ENCODE measurements at regions not wholly inside any gene's neighbourhood (a gene's known extent, or its start where the extent isn't known, plus 50 kb on each side); places are given as distances from the start of the nearest gene placed in this dataset.

DNA sequence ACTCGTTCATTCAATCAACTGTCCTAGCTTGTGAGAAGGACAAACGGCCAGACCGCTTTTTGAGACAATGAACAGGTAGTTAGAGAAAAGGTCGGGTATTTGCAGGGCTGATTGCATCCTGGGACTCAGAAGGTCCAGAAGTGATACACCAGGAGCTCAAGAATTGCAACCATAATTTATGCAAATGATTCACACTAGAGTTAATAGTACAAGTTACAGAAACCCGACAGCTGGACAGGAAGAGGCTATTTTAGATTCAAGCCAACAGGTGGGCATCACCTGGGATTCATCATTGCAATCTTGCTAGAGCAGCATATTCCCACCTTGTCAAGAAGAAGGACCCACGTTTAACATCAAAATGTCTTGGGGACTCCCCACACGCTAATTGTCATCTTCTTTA is 83.5 kb downstream of the TNFAIP3 start:
- TF ChIP-seq SMC3 (conservative IDR thresholded peaks at IDR 0.05; ENCODE audit: poor library complexity) (no peak), MXI1 (conservative IDR thresholded peaks at IDR 0.05; ENCODE audit: poor library complexity, severe bottlenecking) (no peak), EP300 (conservative IDR thresholded peaks at IDR 0.05; ENCODE audit: poor library complexity, severe bottlenecking) (no peak), CTCF (IDR thresholded peaks at IDR 0.05; ENCODE audit: poor library complexity, severe bottlenecking) (no peak), TAF1 (IDR thresholded peaks at IDR 0.05; ENCODE audit: low read depth) (no peak), EZH2 (IDR thresholded peaks at IDR 0.05; ENCODE audit: borderline replicate concordance, insufficient read depth, low read length, poor library complexity, severe bottlenecking) (no peak), POLR2AphosphoS5 (IDR thresholded peaks at IDR 0.05) (no peak), RAD21 (conservative IDR thresholded peaks at IDR 0.05) (no peak)
- TF ChIP-seq, protein P1, sequence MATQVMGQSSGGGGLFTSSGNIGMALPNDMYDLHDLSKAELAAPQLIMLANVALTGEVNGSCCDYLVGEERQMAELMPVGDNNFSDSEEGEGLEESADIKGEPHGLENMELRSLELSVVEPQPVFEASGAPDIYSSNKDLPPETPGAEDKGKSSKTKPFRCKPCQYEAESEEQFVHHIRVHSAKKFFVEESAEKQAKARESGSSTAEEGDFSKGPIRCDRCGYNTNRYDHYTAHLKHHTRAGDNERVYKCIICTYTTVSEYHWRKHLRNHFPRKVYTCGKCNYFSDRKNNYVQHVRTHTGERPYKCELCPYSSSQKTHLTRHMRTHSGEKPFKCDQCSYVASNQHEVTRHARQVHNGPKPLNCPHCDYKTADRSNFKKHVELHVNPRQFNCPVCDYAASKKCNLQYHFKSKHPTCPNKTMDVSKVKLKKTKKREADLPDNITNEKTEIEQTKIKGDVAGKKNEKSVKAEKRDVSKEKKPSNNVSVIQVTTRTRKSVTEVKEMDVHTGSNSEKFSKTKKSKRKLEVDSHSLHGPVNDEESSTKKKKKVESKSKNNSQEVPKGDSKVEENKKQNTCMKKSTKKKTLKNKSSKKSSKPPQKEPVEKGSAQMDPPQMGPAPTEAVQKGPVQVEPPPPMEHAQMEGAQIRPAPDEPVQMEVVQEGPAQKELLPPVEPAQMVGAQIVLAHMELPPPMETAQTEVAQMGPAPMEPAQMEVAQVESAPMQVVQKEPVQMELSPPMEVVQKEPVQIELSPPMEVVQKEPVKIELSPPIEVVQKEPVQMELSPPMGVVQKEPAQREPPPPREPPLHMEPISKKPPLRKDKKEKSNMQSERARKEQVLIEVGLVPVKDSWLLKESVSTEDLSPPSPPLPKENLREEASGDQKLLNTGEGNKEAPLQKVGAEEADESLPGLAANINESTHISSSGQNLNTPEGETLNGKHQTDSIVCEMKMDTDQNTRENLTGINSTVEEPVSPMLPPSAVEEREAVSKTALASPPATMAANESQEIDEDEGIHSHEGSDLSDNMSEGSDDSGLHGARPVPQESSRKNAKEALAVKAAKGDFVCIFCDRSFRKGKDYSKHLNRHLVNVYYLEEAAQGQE (IDR thresholded peaks at IDR 0.05; ENCODE audit: borderline replicate concordance) = no peak
- no peak overlapping the region for H3K9ac ChIP-seq (ENCODE audit: low read length)
- H3K36me3 ChIP-seq (ENCODE audit: insufficient read depth, low read length) = no peaks in the 10 kb centered on the region
- H3K27ac ChIP-seq (ENCODE audit: low read length) = no peak overlapping the region
- no peaks in the 10 kb centered on the region for H3K79me2 ChIP-seq (replicated peaks; ENCODE audit: insufficient read depth, low read length)
- no peak overlapping the region for H3K4me3 ChIP-seq (ENCODE audit: low read length)
- no peak overlapping the region for H3K4me2 ChIP-seq (ENCODE audit: low read length)
- H3F3A ChIP-seq (ENCODE audit: insufficient read depth, low read length, poor library complexity, severe bottlenecking) = no peaks in the 10 kb centered on the region
- H2AFZ ChIP-seq (ENCODE audit: low read depth, low read length) = no peak overlapping the region
- H3K9me3 ChIP-seq (ENCODE audit: low read length) = no peaks in the 10 kb centered on the region
- H3K9me2 ChIP-seq (ENCODE audit: insufficient read depth, low read length) = no peaks in the 10 kb centered on the region
- H3K27me3 ChIP-seq (ENCODE audit: insufficient read depth, low read depth, low read length) = no peaks in the 10 kb centered on the region
- H4K20me1 ChIP-seq (ENCODE audit: insufficient read depth) = no peaks in the 10 kb centered on the region

GRCh38 chr6:137951064-137951597 is 84.1 kb downstream of the TNFAIP3 start:
- no peaks in the 10 kb centered on the region for H3K9me2 ChIP-seq (ENCODE audit: insufficient read depth, low read length)
- H4K20me1 ChIP-seq (ENCODE audit: insufficient read depth) = no peaks in the 10 kb centered on the region
- H2AFZ ChIP-seq (ENCODE audit: low read depth, low read length) = no peak overlapping the region
- H3K79me2 ChIP-seq (replicated peaks; ENCODE audit: insufficient read depth, low read length) = no peaks in the 10 kb centered on the region
- no peak overlapping the region for H3K27ac ChIP-seq (ENCODE audit: low read length)
- no peaks in the 10 kb centered on the region for H3F3A ChIP-seq (ENCODE audit: insufficient read depth, low read length, poor library complexity, severe bottlenecking)
- H3K27me3 ChIP-seq (ENCODE audit: insufficient read depth, low read depth, low read length) = no peaks in the 10 kb centered on the region
- H3K9ac ChIP-seq (ENCODE audit: low read length) = no peak overlapping the region
- no peaks in the 10 kb centered on the region for H3K36me3 ChIP-seq (ENCODE audit: insufficient read depth, low read length)
- H3K4me2 ChIP-seq (ENCODE audit: low read length) = no peak overlapping the region
- TF ChIP-seq MXI1 (conservative IDR thresholded peaks at IDR 0.05; ENCODE audit: poor library complexity, severe bottlenecking) (no peak), SMC3 (conservative IDR thresholded peaks at IDR 0.05; ENCODE audit: poor library complexity) (no peak), EZH2 (IDR thresholded peaks at IDR 0.05; ENCODE audit: borderline replicate concordance, insufficient read depth, low read length, poor library complexity, severe bottlenecking) (no peak), CTCF (IDR thresholded peaks at IDR 0.05; ENCODE audit: poor library complexity, severe bottlenecking) (no peak), TAF1 (IDR thresholded peaks at IDR 0.05; ENCODE audit: low read depth) (no peak), POLR2AphosphoS5 (IDR thresholded peaks at IDR 0.05) (no peak), EP300 (conservative IDR thresholded peaks at IDR 0.05; ENCODE audit: poor library complexity, severe bottlenecking) (no peak), RAD21 (conservative IDR thresholded peaks at IDR 0.05) (no peak)
- TF ChIP-seq, protein P1 (IDR thresholded peaks at IDR 0.05; ENCODE audit: borderline replicate concordance) = no peak
- H3K9me3 ChIP-seq (ENCODE audit: low read length) = no peaks in the 10 kb centered on the region
- H3K4me3 ChIP-seq (ENCODE audit: low read length) = no peak overlapping the region

All from neural cell (in vitro differentiated cells).